Right lobe of liver (tissue), 4 donors: ENCODE measurements at regions not wholly inside any gene's neighbourhood (a gene's known extent, or its start where the extent isn't known, plus 50 kb on each side); places are given as distances from the start of the nearest gene placed in this dataset.

Experiments used
- CTCF ChIP-seq, 4 donors: fragments of 200-600 bp in 3 of 4; fragments of 450-650 bp in 1 of 4; IDR thresholded peaks; one replicate each; pipeline versions ENCODE4 v1.5.1 to v1.8.0; 2016 to 2022; ENCODE audit warnings: antibody characterized with exemption in 4 of 4, mild to moderate bottlenecking in 2 of 4
- POLR2A ChIP-seq: fragments of 450-650 bp; IDR thresholded peaks from one replicate; pipeline ENCODE4 v1.6.1; 2017; ENCODE audit warnings: antibody characterized with exemption, mild to moderate bottlenecking
- donor health status: DM: no; HTN: no; CAD: no.
- donor health status: DM: no; HTN: no; CAD: no.
- donor health status: DM: no; HTN: yes; CAD: no.

DNA sequence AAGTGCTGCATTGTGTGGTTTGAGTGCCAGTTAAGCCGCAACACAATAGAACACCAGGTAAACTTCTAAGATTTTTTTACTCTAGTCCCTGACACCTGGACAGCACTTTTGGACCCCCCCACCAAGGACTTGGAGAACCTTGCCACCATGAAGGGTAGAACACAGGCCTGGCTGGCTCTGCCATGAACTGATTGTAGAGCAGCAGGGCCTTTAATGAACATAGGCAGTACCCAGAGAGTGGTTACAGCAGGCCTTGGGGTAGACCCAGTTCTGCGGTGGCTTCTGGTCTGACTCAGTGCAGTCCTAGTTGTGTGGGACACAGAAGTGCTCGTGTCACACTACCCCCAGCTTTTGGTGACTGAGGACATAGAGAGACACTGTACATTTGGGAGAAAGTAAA, 648.3 kb downstream of the PCDH19 start:
- TF ChIP-seq POLR2A (no peak), CTCF (IDR thresholded peaks at IDR 0.05) (no peak)
